MM.1S (cell line): ENCODE measurements at regions not wholly inside any gene's neighbourhood (a gene's known extent, or its start where the extent isn't known, plus 50 kb on each side); places are given as distances from the start of the nearest gene placed in this dataset.

Experiments used
- DNase-seq: peaks from one replicate; pipeline ENCODE4 v3.0.0-alpha.2; 2015
- H2AFZ ChIP-seq: fragments of 300-600 bp; sonication (generic); 2 replicates; pipeline ENCODE4 v1.6.0; 2016; ENCODE audit warnings: antibody characterized with exemption, low read length
- H3F3A ChIP-seq: fragments of 300-600 bp; sonication (generic); 2 replicates; pipeline ENCODE4 v1.6.1; 2016; ENCODE audit warnings: mild to moderate bottlenecking, antibody characterized with exemption, low read length, moderate library complexity, mixed read lengths; ENCODE audit not compliant: insufficient read depth
- H3K27ac ChIP-seq: fragments of 300-600 bp; sonication (generic); 2 replicates; pipeline ENCODE4 v1.5.1; 2016; ENCODE audit warnings: mild to moderate bottlenecking, low read length
- H3K27me3 ChIP-seq: fragments of 300-600 bp; sonication (generic); replicated peaks from 2 replicates; pipeline ENCODE4 v1.6.0; 2016; ENCODE audit warnings: low read length; ENCODE audit not compliant: insufficient read depth
- H3K36me3 ChIP-seq: fragments of 300-600 bp; sonication (generic); replicated peaks from 2 replicates; pipeline ENCODE4 v1.6.1; 2016; ENCODE audit warnings: mild to moderate bottlenecking, low read length, mixed read lengths; ENCODE audit not compliant: insufficient read depth
- H3K4me1 ChIP-seq: fragments of 300-600 bp; sonication (generic); 2 replicates; pipeline ENCODE4 v1.6.1; 2016; ENCODE audit warnings: low read length, mixed read lengths
- H3K4me2 ChIP-seq: fragments of 300-600 bp; sonication (generic); 2 replicates; pipeline ENCODE4 v1.6.0; 2016; ENCODE audit warnings: low read depth, low read length
- H3K4me3 ChIP-seq: fragments of 300-600 bp; sonication (generic); 2 replicates; pipeline ENCODE4 v1.5.1; 2016; ENCODE audit warnings: low read length, mixed read lengths
- H3K79me2 ChIP-seq: fragments of 300-600 bp; sonication (generic); 2 replicates; pipeline ENCODE4 v1.6.1; 2016; ENCODE audit warnings: mixed run types, low read length, mixed read lengths
- H3K9ac ChIP-seq: fragments of 300-600 bp; sonication (generic); 2 replicates; pipeline ENCODE4 v1.6.1; 2016; ENCODE audit warnings: low read length, mixed read lengths
- H3K9me2 ChIP-seq: fragments of 300-600 bp; sonication (generic); replicated peaks from 2 replicates; pipeline ENCODE4 v1.6.1; 2016; ENCODE audit warnings: mild to moderate bottlenecking, low read length, mixed read lengths; ENCODE audit not compliant: insufficient read depth
- H3K9me3 ChIP-seq: fragments of 300-600 bp; sonication (generic); replicated peaks from 2 replicates; pipeline ENCODE4 v1.6.1; 2016; ENCODE audit warnings: mild to moderate bottlenecking, low read length, mixed read lengths; ENCODE audit not compliant: insufficient read depth
- H4K20me1 ChIP-seq: fragments of 300-600 bp; sonication (generic); 2 replicates; pipeline ENCODE4 v1.6.1; 2016; ENCODE audit warnings: mild to moderate bottlenecking, low read length, moderate library complexity, mixed read lengths; ENCODE audit not compliant: insufficient read depth
- CTCF ChIP-seq: fragments of 300-600 bp; sonication (generic); IDR thresholded peaks from 2 replicates; pipeline ENCODE4 v1.5.1; 2016; ENCODE audit warnings: antibody characterized with exemption, low read length, mixed read lengths
- EZH2 ChIP-seq: fragments of 300-600 bp; sonication (generic); optimal IDR thresholded peaks from 2 replicates; pipeline ENCODE3; 2017; ENCODE audit warnings: low read depth, mild to moderate bottlenecking, antibody characterized with exemption, low read length, mixed read lengths
- EZH2phosphoT487 ChIP-seq: fragments of 300-600 bp; sonication (generic); IDR thresholded peaks from 2 replicates; pipeline ENCODE4 v1.6.1; 2018; ENCODE audit warnings: antibody characterized with exemption, low read length

- Histone ChIP-seq H3K79me2 (no peaks in the 10 kb centered on the region), H3K4me2 (no peak overlapping the region), H3K27ac (no peak overlapping the region), H3K36me3 (no peaks in the 10 kb centered on the region), H3K27me3 (no peaks in the 10 kb centered on the region), H3F3A (no peaks in the 10 kb centered on the region), H3K9me2 (no peaks in the 10 kb centered on the region), H3K9ac (no peak overlapping the region), H2AFZ (no peak overlapping the region), H3K4me1 (no peaks in the 10 kb centered on the region), H3K9me3 (no peaks in the 10 kb centered on the region), H4K20me1 (no peaks in the 10 kb centered on the region), H3K4me3 (no peak overlapping the region)
- DNase-seq, result no peak
- TF ChIP-seq CTCF (no peak), EZH2 (no peak), EZH2phosphoT487 (no peak)
These were observed 959.8 kb downstream of the ANKRD7 start for GRCh38 chr7:119184124-119184788.

- no peaks in the 10 kb centered on the region for H3F3A ChIP-seq
- no peak for TF ChIP-seq CTCF
- no peak for TF ChIP-seq EZH2phosphoT487
- TF ChIP-seq EZH2, result no peak
- no peak for DNase-seq
- H3K27me3 ChIP-seq, result no peaks in the 10 kb centered on the region
- H2AFZ ChIP-seq, result no peak overlapping the region
- no peaks in the 10 kb centered on the region for H3K9me2 ChIP-seq
- H3K27ac ChIP-seq, result no peak overlapping the region
- no peaks in the 10 kb centered on the region for H3K4me1 ChIP-seq
- H3K9me3 ChIP-seq, result no peaks in the 10 kb centered on the region
- H3K79me2 ChIP-seq, result no peaks in the 10 kb centered on the region
- H3K36me3 ChIP-seq, result no peaks in the 10 kb centered on the region
- H3K9ac ChIP-seq, result no peak overlapping the region
- H3K4me3 ChIP-seq, result no peak overlapping the region
- no peak overlapping the region for H3K4me2 ChIP-seq
- no peaks in the 10 kb centered on the region for H4K20me1 ChIP-seq
These were observed 971.7 kb downstream of the ANKRD7 start for GRCh38 chr7:119196183-119196582.

- peak; percentile 5 for DNase-seq
- Histone ChIP-seq H3K9me3 (no peaks in the 10 kb centered on the region), H3K27me3 (no peaks in the 10 kb centered on the region), H2AFZ (peak overlapping the region; percentile 41; the same call in 1 of the 2 replicates), H3K79me2 (no peaks in the 10 kb centered on the region), H3K4me3 (no peak overlapping the region), H3K27ac (no peak overlapping the region), H4K20me1 (no peaks in the 10 kb centered on the region), H3K9ac (no peak overlapping the region), H3K36me3 (no peaks in the 10 kb centered on the region), H3K9me2 (no peaks in the 10 kb centered on the region), H3K4me1 (no peaks in the 10 kb centered on the region), H3K4me2 (peak overlapping the region; percentile 15; the same call in 1 of the 2 replicates), H3F3A (no peaks in the 10 kb centered on the region)
- TF ChIP-seq EZH2phosphoT487 (no peak), CTCF (no peak), EZH2 (no peak)
These were observed 972.8 kb downstream of the ANKRD7 start for GRCh38 chr7:119197172-119197876.
